ENCODE measurements at regions not wholly inside any gene's neighbourhood (a gene's known extent, or its start where the extent isn't known, plus 50 kb on each side); places are given as distances from the start of the nearest gene placed in this dataset.
A peak's percentile ranks its signal among the peaks of the same experiment; 100 is the strongest.

GRCh38 chr9:96021551-96022444 lies 146.3 kb downstream of the ERCC6L2 start:
- FAIRE-seq (no peak), ATAC-seq (no peak), DNase-seq (ENCODE audit: extremely low read depth in 1 of 4, low spot score in 3 of 4) (no peak)
- H3K4me2 ChIP-seq (ENCODE audit: insufficient read depth, low read length) = no peak overlapping the region
- ChIA-PET POLR2A (no interaction called here), CTCF (ENCODE audit: low intra/inter-chr PET ratio) (no interaction called here)
- H2AFZ ChIP-seq (ENCODE audit: low read depth, low read length) = 0 out of 2 replicates have a peak overlapping the region, but pooled peaks have one; percentile 48
- TF ChIP-seq, protein P1, sequence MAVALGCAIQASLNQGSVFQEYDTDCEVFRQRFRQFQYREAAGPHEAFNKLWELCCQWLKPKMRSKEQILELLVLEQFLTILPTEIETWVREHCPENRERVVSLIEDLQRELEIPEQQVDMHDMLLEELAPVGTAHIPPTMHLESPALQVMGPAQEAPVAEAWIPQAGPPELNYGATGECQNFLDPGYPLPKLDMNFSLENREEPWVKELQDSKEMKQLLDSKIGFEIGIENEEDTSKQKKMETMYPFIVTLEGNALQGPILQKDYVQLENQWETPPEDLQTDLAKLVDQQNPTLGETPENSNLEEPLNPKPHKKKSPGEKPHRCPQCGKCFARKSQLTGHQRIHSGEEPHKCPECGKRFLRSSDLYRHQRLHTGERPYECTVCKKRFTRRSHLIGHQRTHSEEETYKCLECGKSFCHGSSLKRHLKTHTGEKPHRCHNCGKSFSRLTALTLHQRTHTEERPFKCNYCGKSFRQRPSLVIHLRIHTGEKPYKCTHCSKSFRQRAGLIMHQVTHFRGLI (CRISPR knock-in tag; IDR thresholded peaks at IDR 0.05) = no peak
- TF ChIP-seq NFYB (IDR thresholded peaks at IDR 0.05; ENCODE audit: extremely low read depth, insufficient read length) (no peak), POLR2G (IDR thresholded peaks at IDR 0.05; ENCODE audit: low read depth, low read length) (no peak), TCF3 (CRISPR knock-in tag; IDR thresholded peaks at IDR 0.05) (no peak), YBX1 (IDR thresholded peaks at IDR 0.05) (no peak), ZNF507 (tag; conservative IDR thresholded peaks at IDR 0.05) (no peak), ZNF263 (CRISPR knock-in tag; IDR thresholded peaks at IDR 0.05; ENCODE audit: borderline replicate concordance) (no peak), ZC3H4 (CRISPR knock-in tag; IDR thresholded peaks at IDR 0.05; ENCODE audit: borderline replicate concordance) (no peak), HDAC3 (IDR thresholded peaks at IDR 0.05; ENCODE audit: borderline replicate concordance, partially characterized antibody) (no peak), FOSL1 (tag; conservative IDR thresholded peaks at IDR 0.05) (no peak)
- H3K27ac ChIP-seq (ENCODE audit: extremely low read depth, low read depth, low read length) = no peak overlapping the region
- H3K9ac ChIP-seq (ENCODE audit: insufficient read depth in 1 of 2, low read depth in 2 of 2, low read length in 2 of 2) = no peak overlapping the region
- no peaks in the 10 kb centered on the region for H4K20me1 ChIP-seq (replicated peaks; ENCODE audit: control insufficient read depth, insufficient read depth, low read length)
- no peaks in the 10 kb centered on the region for H3K79me2 ChIP-seq (ENCODE audit: control insufficient read depth, insufficient read depth, low read length)
- no peaks in the 10 kb centered on the region for H3K9me1 ChIP-seq (ENCODE audit: control insufficient read depth, insufficient read depth, low read length)
- no peaks in the 10 kb centered on the region for H3K36me3 ChIP-seq (ENCODE audit: control insufficient read depth, insufficient read depth, low read length)
- 63% methylated on average over 13 of the region's 75 CpGs for WGBS (ENCODE audit: insufficient coverage, low coverage, missing lambda C conversion rate)
- intact Hi-C loops (cut with micrococcal nuclease) (no loop called here), in situ Hi-C loops (cut with MboI) (no loop called here)
- H3K9me3 ChIP-seq (replicated peaks; ENCODE audit: control insufficient read depth, insufficient read depth, low read depth, low read length) = no peaks in the 10 kb centered on the region
- H3K27me3 ChIP-seq (ENCODE audit: control insufficient read depth in 2 of 2, insufficient read depth in 2 of 2, low read length in 2 of 2) = 0 out of 5 replicates have a peak, but pooled peaks cover 0 to 5% of the 10 kb centered on the region in 2 experiments
- BruUV-seq (replicated peaks) = no TSS peak
- H3K4me3 ChIP-seq = no peak overlapping the region
- peaks cover 9 to 22% of the 10 kb centered on the region in 2 experiments; a peak in 4 of 5 replicates for H3K4me1 ChIP-seq (replicated peaks in 1 of 2; ENCODE audit: control insufficient read depth in 2 of 2, insufficient read depth in 2 of 2, low read length in 2 of 2)
